A673 (cell line): ENCODE measurements at regions not wholly inside any gene's neighbourhood (a gene's known extent, or its start where the extent isn't known, plus 50 kb on each side); places are given as distances from the start of the nearest gene placed in this dataset.
A peak's percentile ranks its signal among the peaks of the same experiment; 100 is the strongest.

Experiments used
- BruUV-seq: library from RNA; stranded (reverse); fragments of 400-500 nt; replicated peaks from 2 replicates; lab custom pipeline; 2021; lab: Mats Ljungman, UMichigan
- CTCF ChIA-PET: fragments of 300-600 bp; sonication (Branson Sonifier 250); formaldehyde crosslinking; loops from one replicate; lab custom pipeline; 2022; ENCODE audit warnings: antibody characterized with exemption; lab: Charles Lee
- POLR2A ChIA-PET: fragments of 300-600 bp; sonication (Branson Sonifier 250); formaldehyde crosslinking; loops from one replicate; lab custom pipeline; 2022; ENCODE audit warnings: antibody characterized with exemption; ENCODE audit not compliant: low non-redundant PET; lab: Charles Lee
- DNase-seq: peaks from one replicate; pipeline ENCODE4 v3.0.0-alpha.2; 2015; ENCODE audit warnings: low spot score
- H3K27ac ChIP-seq: fragments of 200-600 bp; sonication (generic); 2 replicates; pipeline ENCODE4 v1.5.1; 2016; ENCODE audit warnings: mixed run types, low read depth, mild to moderate bottlenecking, mixed read lengths, antibody characterized with exemption, low read length; ENCODE audit not compliant: poor library complexity, severe bottlenecking
- H3K27me3 ChIP-seq: fragments of 200-600 bp; sonication (generic); replicated peaks from 2 replicates; pipeline ENCODE4 v1.6.1; 2017; ENCODE audit warnings: mixed run types, low read depth, mild to moderate bottlenecking, mixed read lengths, antibody characterized with exemption, low read length; ENCODE audit not compliant: insufficient read depth, poor library complexity
- H3K36me3 ChIP-seq: fragments of 200-600 bp; sonication (generic); 2 replicates; pipeline ENCODE4 v1.6.1; 2016; ENCODE audit warnings: mixed run types, mild to moderate bottlenecking, mixed read lengths, antibody characterized with exemption, low read length; ENCODE audit not compliant: insufficient read depth, poor library complexity, severe bottlenecking
- H3K4me1 ChIP-seq: fragments of 200-600 bp; sonication (generic); 2 replicates; pipeline ENCODE4 v1.6.1; 2017; ENCODE audit warnings: mixed run types, mild to moderate bottlenecking, mixed read lengths, antibody characterized with exemption, low read length; ENCODE audit not compliant: insufficient read depth, poor library complexity, severe bottlenecking
- H3K4me3 ChIP-seq: fragments of 200-600 bp; sonication (generic); 2 replicates; pipeline ENCODE4 v1.5.1; 2016; ENCODE audit warnings: low read depth, mixed run types, mild to moderate bottlenecking, mixed read lengths, low read length; ENCODE audit not compliant: poor library complexity, severe bottlenecking
- H3K9me3 ChIP-seq: fragments of 200-600 bp; sonication (generic); 2 replicates; pipeline ENCODE4 v1.6.1; 2016; ENCODE audit warnings: mixed run types, low read depth, mild to moderate bottlenecking, mixed read lengths, antibody characterized with exemption, low read length; ENCODE audit not compliant: poor library complexity, severe bottlenecking
- CTCF ChIP-seq: fragments of 300-800, 200-600 bp; sonication (generic); conservative IDR thresholded peaks from 2 replicates; pipeline ENCODE4 v1.5.1; 2017; ENCODE audit warnings: low read depth, mild to moderate bottlenecking, antibody characterized with exemption, low read length, moderate library complexity, mixed read lengths
- EZH2 ChIP-seq: fragments of 200-600 bp; sonication (generic); IDR thresholded peaks from 2 replicates; pipeline ENCODE4 v1.6.1; 2017; ENCODE audit warnings: borderline replicate concordance, low read depth, mild to moderate bottlenecking, mixed read lengths, antibody characterized with exemption, low read length; ENCODE audit not compliant: poor library complexity, severe bottlenecking
- intact Hi-C: fragments of 100-400 bp; cut with micrococcal nuclease; formaldehyde crosslinking; loops from one replicate; pipeline ENCODE4 v1.10.0; 2022; ENCODE audit not compliant: unreplicated experiment

- intact Hi-C loops, result no loop called here
- CTCF ChIA-PET, result no interaction called here
- DNase-seq, result no peak
Observed at GRCh38 chr11:104547996-104548661, 350.1 kb downstream of the CASP12 start.

GRCh38 chr11:104546501-104546900 lies 351.8 kb downstream of the CASP12 start:
- TF ChIP-seq EZH2 (no peak), CTCF (no peak)
- no peak for DNase-seq
- Histone ChIP-seq H3K4me3 (no peak overlapping the region), H3K4me1 (no peaks in the 10 kb centered on the region), H3K27me3 (no peaks in the 10 kb centered on the region), H3K27ac (no peak overlapping the region), H3K9me3 (no peaks in the 10 kb centered on the region), H3K36me3 (no peaks in the 10 kb centered on the region)
- CTCF ChIA-PET, result no interaction called here
- BruUV-seq, result no TSS peak
- POLR2A ChIA-PET, result no interaction called here
- intact Hi-C loops, result no loop called here

More at GRCh38 chr11:104547996-104548661, 350.1 kb downstream of the CASP12 start:
- no peak overlapping the region for H3K27ac ChIP-seq
- no peaks in the 10 kb centered on the region for H3K9me3 ChIP-seq
- POLR2A ChIA-PET, result no interaction called here
- no peak overlapping the region for H3K4me3 ChIP-seq
- BruUV-seq, result no TSS peak
- no peaks in the 10 kb centered on the region for H3K27me3 ChIP-seq
- H3K36me3 ChIP-seq, result no peaks in the 10 kb centered on the region
- TF ChIP-seq CTCF (peak; percentile 46), EZH2 (no peak)
- no peaks in the 10 kb centered on the region for H3K4me1 ChIP-seq

GRCh38 chr11:104541701-104542100 lies 356.6 kb downstream of the CASP12 start:
- H3K4me1 ChIP-seq, result no peaks in the 10 kb centered on the region
- no peak for DNase-seq
- no peak overlapping the region for H3K4me3 ChIP-seq
- no peaks in the 10 kb centered on the region for H3K9me3 ChIP-seq
- TF ChIP-seq EZH2 (no peak), CTCF (no peak)
- H3K36me3 ChIP-seq, result no peaks in the 10 kb centered on the region
- intact Hi-C loops, result no loop called here
- BruUV-seq, result no TSS peak
- ChIA-PET POLR2A (no interaction called here), CTCF (no interaction called here)
- no peak overlapping the region for H3K27ac ChIP-seq
- H3K27me3 ChIP-seq, result no peaks in the 10 kb centered on the region
